DMS79 treated with DMSO at 0.1 percent for 48 hours (cell line): ENCODE measurements at regions not wholly inside any gene's neighbourhood (a gene's known extent, or its start where the extent isn't known, plus 50 kb on each side); places are given as distances from the start of the nearest gene placed in this dataset.

Experiments used
- DNase-seq: peaks from one replicate; lab custom pipeline; 2025; lab: John Stamatoyannopoulos, UW

- DNase-seq: no peak
These were observed 246.9 kb upstream of the DACH1 start for GRCh38 chr13:72113931-72114330.

- DNase-seq: no peak
These were observed 246.1 kb upstream of the DACH1 start for GRCh38 chr13:72113076-72113475.

DNA sequence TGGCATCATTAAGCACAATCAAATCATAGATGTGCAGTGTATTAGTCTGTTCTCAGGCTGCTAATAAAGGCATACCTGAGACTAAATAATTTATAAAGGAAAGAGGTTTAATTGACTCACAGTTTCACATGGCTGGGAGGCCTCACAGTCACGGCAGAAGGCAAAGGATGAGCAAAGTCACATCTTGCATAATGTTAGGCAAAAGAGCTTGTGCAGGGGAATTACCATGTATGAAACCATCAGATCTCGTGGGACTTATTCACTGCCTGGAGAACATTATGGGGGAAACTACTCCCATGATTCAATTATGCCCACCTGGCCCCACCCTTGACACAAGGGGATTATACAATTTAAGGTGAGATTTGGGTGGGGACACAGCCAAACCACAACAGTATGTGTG lies 245.2 kb upstream of the DACH1 start:
- no peak for DNase-seq

DNA sequence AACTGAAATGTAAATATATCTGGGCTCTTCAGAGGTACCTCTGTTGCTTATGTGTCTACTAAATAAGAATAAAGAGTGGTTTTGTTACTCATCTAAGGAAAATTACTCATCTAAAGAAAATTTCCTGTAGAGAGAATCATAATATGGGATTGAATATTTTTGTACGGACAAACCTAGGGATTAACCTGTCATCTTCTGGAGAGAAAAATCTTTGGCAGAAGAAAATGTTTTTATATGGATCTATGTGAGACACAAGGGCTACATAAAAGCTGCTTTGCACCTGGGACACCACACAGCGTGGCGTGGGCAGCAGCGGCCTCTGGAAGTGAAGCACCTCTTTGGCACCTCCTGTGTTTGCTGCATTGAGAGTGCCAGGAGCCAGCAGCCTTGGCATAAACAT lies 242.9 kb upstream of the DACH1 start:
- no peak for DNase-seq

DNA sequence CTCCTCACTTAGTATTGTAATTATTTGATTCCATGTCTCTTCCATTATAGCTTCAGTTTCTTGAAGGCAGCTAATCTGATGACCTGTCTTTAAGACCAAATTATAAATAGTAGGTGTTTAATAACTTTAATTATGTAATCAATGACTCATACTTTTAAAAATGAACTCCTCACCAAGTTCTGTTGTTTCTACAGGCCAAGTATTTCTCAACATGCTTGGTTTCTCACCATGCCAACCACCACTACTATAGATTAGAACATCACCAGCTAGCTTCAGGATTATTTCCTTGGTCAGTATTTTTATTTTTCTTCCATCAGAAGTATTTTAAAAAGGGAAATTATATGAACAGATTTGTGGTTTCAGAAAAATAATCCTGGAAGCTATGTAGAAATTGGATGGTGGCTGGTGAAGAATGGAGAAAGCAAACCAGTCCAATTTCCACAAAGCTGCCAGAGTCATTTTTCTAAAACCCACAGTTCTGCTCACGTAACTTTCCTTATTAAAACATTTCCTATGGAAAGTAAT lies 237.7 kb upstream of the DACH1 start:
- DNase-seq: no peak

GRCh38 chr13:72101768-72102400 lies 234.9 kb upstream of the DACH1 start:
- no peak for DNase-seq

GRCh38 chr13:72100339-72100738 lies 233.3 kb upstream of the DACH1 start:
- no peak for DNase-seq

GRCh38 chr13:72097568-72097967 lies 230.6 kb upstream of the DACH1 start:
- DNase-seq: no peak

- no peak for DNase-seq
These were observed 226.3 kb upstream of the DACH1 start for GRCh38 chr13:72093262-72093661.

- no peak for DNase-seq
These were observed 207.7 kb upstream of the DACH1 start for GRCh38 chr13:72074663-72075062.

- DNase-seq: no peak
These were observed 205.3 kb upstream of the DACH1 start for GRCh38 chr13:72072261-72072660.

DNA sequence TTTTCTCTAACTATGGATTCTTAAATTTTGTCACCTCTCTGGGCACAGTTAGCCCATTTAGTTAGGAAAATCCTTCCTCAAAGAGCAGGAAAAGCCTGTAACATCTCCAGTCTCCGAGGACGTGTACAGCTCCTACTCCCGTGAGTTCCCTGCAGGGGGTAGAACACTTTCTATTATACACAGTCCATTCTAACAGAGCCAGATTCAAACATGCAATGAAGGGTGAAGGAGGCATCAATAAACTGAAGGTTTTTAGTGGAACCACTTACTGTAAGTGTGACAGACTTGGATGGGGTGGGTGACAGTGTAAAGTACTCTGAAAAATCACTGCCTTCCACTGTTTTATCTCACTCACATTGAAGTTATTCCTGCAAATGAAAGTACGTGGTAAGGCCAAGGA lies 204.7 kb upstream of the DACH1 start:
- peak; percentile 4 for DNase-seq

DNA sequence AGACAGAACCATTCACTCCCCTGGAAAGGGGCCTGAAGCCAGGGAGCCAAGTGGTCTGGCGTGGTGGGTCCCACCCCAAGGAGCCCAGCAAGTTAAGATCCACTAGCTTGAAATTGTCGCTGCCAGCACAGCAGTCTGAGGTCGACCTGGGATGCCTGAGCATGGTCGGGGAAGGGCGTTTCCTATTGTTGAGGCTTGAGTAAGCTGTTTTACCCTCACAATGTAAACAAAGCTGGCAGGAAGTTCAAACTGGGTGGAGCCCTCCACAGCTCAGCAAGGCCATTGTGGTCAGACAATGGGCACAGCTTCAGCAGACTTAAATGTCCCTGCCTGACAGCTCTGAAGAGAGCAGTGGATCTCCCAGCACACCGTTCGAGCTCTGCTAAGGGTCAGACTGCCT lies 195.6 kb upstream of the DACH1 start:
- no peak for DNase-seq

DNA sequence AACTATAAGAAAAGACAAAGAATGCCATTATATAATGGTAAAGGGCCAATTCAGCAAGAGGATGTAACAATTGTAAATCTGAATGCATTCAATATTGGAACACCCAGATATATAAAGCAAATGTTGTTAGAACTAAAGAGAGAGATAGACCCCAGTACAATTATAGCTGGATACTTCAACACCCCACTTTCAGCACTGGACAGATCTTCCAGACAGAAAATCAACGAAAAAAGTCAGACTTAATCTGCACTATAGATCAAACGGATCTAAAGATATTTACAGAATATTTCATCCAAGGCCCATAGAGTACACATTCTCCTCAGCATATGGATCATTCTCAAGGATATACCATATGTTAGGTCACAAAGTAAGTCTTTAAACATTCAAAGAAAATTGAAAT lies 194.6 kb upstream of the DACH1 start:
- no peak for DNase-seq

GRCh38 chr13:72050251-72050650 lies 183.2 kb upstream of the DACH1 start:
- DNase-seq: no peak

- no peak for DNase-seq
These were observed 176.4 kb upstream of the DACH1 start for GRCh38 chr13:72043366-72043765.

- DNase-seq: no peak
These were observed 174.2 kb upstream of the DACH1 start for GRCh38 chr13:72041165-72041564.

DNA sequence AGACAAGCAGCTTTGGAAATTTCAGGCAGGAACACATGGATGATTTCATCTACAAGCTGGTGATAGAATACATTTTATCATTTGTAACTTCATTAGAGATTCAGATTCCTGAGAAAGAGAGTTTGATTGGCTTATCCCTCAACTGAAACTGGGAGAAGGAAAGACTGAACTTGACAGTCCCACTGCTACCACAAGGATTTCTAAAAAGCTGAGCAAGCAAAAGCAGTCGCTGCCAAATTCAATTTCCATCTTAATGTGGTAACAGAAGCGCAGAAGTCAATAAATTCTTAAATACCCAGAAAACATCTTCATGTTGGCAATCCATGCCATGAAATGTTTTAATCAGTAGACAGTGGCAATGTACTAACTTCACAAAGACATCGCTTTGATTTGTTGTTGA lies 172.1 kb upstream of the DACH1 start:
- DNase-seq: no peak

- DNase-seq: no peak
These were observed 163.0 kb upstream of the DACH1 start for GRCh38 chr13:72029981-72030380.

DNA sequence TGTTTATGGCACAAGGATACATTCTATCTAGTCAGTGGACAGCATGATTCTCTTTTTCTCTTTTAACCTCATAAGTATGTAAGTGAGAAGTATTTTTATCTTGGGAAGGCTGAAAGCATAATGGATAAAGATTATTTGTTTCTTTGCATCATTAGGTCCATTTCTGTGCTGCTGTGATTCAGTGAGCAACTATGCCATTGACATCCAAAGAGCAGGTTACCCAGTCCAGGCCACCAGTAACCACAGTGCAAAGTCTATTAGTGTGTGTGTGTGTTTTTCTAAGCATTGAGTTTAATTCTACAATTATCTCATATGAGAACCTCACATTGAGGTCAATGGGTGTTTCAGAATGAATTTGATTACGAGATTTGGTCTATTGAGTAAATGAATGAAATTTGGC lies 158.8 kb upstream of the DACH1 start:
- no peak for DNase-seq

GRCh38 chr13:72023895-72024294 lies 156.9 kb upstream of the DACH1 start:
- DNase-seq: no peak

DNA sequence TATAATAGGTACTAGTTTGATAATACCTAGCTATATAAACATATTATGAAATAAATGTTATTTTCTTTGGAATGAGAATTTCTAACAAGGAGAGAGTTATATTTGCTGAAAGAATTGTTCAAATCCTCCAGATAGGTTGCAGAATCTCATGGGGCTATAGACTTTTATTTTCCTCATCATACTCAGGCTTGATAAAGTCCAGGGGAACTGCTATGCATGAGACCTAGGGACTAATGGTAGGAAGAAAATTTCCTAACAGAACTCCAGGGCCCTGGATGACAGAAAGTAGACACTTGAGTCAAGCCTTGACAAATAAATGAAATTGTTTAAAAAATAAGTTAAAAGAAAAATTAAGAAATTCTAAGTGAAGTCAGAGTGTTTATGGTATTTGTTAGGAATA lies 138.5 kb upstream of the DACH1 start:
- DNase-seq: no peak

GRCh38 chr13:72004784-72005374 lies 137.9 kb upstream of the DACH1 start:
- no peak for DNase-seq

- DNase-seq: no peak
These were observed 137.2 kb upstream of the DACH1 start for GRCh38 chr13:72004246-72004645.
